ENCODE measurements at regions not wholly inside any gene's neighbourhood (a gene's known extent, or its start where the extent isn't known, plus 50 kb on each side); places are given as distances from the start of the nearest gene placed in this dataset.

DNA sequence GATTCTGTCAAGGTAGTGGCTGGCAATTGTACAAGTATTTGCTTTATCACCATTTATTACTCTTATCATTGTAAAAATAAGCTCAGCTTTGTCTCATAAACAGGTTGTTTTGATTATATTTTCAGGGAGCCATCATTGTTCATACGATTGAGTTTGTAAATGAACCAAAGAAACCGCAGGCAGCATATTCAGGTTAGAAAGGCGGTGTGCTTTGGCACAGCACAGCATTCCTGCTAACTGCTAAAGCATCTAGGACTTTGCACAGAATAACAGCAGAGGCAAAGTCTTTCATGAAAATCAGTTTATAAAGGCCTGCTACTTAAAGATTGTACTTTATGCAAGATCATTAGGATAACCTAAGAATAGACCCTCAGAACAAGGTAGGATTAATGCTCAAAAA is 281.5 kb upstream of the SLC24A2 start (continued):
- TF ChIP-seq TCF12 (IDR thresholded peaks at IDR 0.05; ENCODE audit: low read depth, low read length): no peak
- no peak for TF ChIP-seq GTF2F1 (IDR thresholded peaks at IDR 0.05; ENCODE audit: borderline replicate concordance, low read depth, low read length)

All from H1 (cell line).